Trophoblast cell (in vitro differentiated cells and primary cell): ENCODE measurements at regions not wholly inside any gene's neighbourhood (a gene's known extent, or its start where the extent isn't known, plus 50 kb on each side); places are given as distances from the start of the nearest gene placed in this dataset.

ENCODE experiments used
- DNase-seq, 2 donors: peaks; one replicate each; pipeline ENCODE4 v3.0.0-alpha.2; 2016
- H2AFZ ChIP-seq: 2 replicates; pipeline ENCODE4 v1.6.1; 2013; ENCODE audit warnings: low read length, moderate library complexity, mild to moderate bottlenecking; ENCODE audit not compliant: insufficient read depth, poor library complexity
- H2AK5ac ChIP-seq: 2 replicates; pipeline ENCODE4 v1.6.1; 2013; ENCODE audit warnings: mild to moderate bottlenecking, low read length
- H2BK120ac ChIP-seq: 2 replicates; pipeline ENCODE4 v1.6.1; 2013; ENCODE audit warnings: low read length, mild to moderate bottlenecking, moderate library complexity; ENCODE audit not compliant: insufficient read depth, poor library complexity
- H2BK12ac ChIP-seq: 2 replicates; pipeline ENCODE4 v1.6.1; 2013; ENCODE audit warnings: mild to moderate bottlenecking, low read length, moderate library complexity
- H2BK5ac ChIP-seq: 2 replicates; pipeline ENCODE4 v1.6.1; 2013; ENCODE audit warnings: low read length, low read depth, moderate library complexity, mild to moderate bottlenecking; ENCODE audit not compliant: poor library complexity
- H3K14ac ChIP-seq: 2 replicates; pipeline ENCODE4 v1.6.1; 2013; ENCODE audit warnings: mild to moderate bottlenecking, low read length
- H3K18ac ChIP-seq: 2 replicates; pipeline ENCODE4 v1.6.1; 2013; ENCODE audit warnings: mild to moderate bottlenecking, low read length
- H3K23ac ChIP-seq: 2 replicates; pipeline ENCODE4 v1.6.1; 2013; ENCODE audit warnings: low read length
- H3K27ac ChIP-seq: 2 replicates; pipeline ENCODE4 v1.5.1; 2013; ENCODE audit warnings: low read depth, mild to moderate bottlenecking, inconsistent platforms, low read length, moderate library complexity
- H3K27me3 ChIP-seq: 2 replicates; pipeline ENCODE4 v1.6.1; 2013; ENCODE audit warnings: inconsistent platforms, mild to moderate bottlenecking, low read length, moderate library complexity; ENCODE audit not compliant: insufficient read depth
- H3K36me3 ChIP-seq, 2 experiments: 1 replicate in 1 of 2; 2 replicates in 1 of 2; pipeline ENCODE4 v1.6.1; 2013; ENCODE audit warnings: low read length in 2 of 2, mild to moderate bottlenecking in 2 of 2, moderate library complexity in 1 of 2; ENCODE audit not compliant: insufficient read depth in 2 of 2, control insufficient read depth in 1 of 2
- H3K4ac ChIP-seq: 2 replicates; pipeline ENCODE4 v1.6.1; 2013; ENCODE audit warnings: low read depth, mild to moderate bottlenecking, low read length, moderate library complexity
- H3K4me1 ChIP-seq, 2 experiments: 1 replicate in 1 of 2; 2 replicates in 1 of 2; pipeline ENCODE4 v1.6.1; 2013; ENCODE audit warnings: low read length in 2 of 2, mild to moderate bottlenecking in 2 of 2, moderate library complexity in 1 of 2; ENCODE audit not compliant: insufficient read depth in 2 of 2, control insufficient read depth in 1 of 2
- H3K4me2 ChIP-seq: 2 replicates; pipeline ENCODE4 v1.6.1; 2013; ENCODE audit warnings: inconsistent platforms, mild to moderate bottlenecking, low read length, moderate library complexity
- H3K4me3 ChIP-seq: 2 replicates; pipeline ENCODE4 v1.5.1; 2013; ENCODE audit warnings: mild to moderate bottlenecking, low read depth, low read length, inconsistent platforms
- H3K79me1 ChIP-seq: one replicate; pipeline ENCODE4 v1.6.1; 2013; ENCODE audit warnings: low read length
- H3K79me2 ChIP-seq: 2 replicates; pipeline ENCODE4 v1.6.1; 2013; ENCODE audit warnings: low read length, mild to moderate bottlenecking; ENCODE audit not compliant: control insufficient read depth, insufficient read depth, poor library complexity
- H3K9ac ChIP-seq: 2 replicates; pipeline ENCODE4 v1.6.1; 2013; ENCODE audit warnings: mild to moderate bottlenecking, low read length
- H3K9me3 ChIP-seq: 2 replicates; pipeline ENCODE4 v1.6.1; 2013; ENCODE audit warnings: low read depth, mild to moderate bottlenecking, control low read depth, inconsistent platforms, low read length; ENCODE audit not compliant: insufficient read depth
- H4K12ac ChIP-seq: 2 replicates; pipeline ENCODE4 v1.6.1; 2013; ENCODE audit warnings: low read depth, mild to moderate bottlenecking, low read length, moderate library complexity
- H4K8ac ChIP-seq: 2 replicates; pipeline ENCODE4 v1.6.1; 2013; ENCODE audit warnings: low read depth, mild to moderate bottlenecking, low read length, moderate library complexity
- H4K91ac ChIP-seq: one replicate; pipeline ENCODE4 v1.6.1; 2013; ENCODE audit warnings: low read depth, mild to moderate bottlenecking, low read length, moderate library complexity
- WGBS: extraction: QIAGEN DNeasy Blood & Tissue Kit; methylation state at CpG from one replicate; pipeline ENCODE4 v1.1.7; 2013; ENCODE audit warnings: missing lambda C conversion rate; ENCODE audit not compliant: insufficient read length, insufficient coverage; ENCODE audit errors: extremely low coverage; 5-methylcytosine and 5-hydroxymethylcytosine counted together

DNA sequence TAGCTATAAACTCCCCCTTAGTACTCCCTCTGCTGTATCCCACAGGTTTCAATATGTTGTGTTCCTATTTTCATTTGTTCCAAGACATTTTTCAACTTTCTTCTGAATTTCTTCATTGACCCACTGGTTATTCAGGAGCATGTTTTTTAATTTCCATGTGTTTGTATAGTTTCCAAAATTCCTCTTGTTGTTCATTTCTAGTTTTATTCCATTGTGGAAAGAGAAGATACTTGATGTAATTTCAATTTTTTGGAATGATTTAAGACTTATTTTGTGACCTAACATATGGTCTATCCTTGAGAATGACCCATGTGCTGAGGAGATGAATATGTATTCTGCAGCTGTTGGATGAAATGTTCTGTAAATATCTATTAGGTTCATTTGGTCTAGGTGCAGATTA is 497.2 kb downstream of the BCKDHB start:
- no peak for DNase-seq

DNA sequence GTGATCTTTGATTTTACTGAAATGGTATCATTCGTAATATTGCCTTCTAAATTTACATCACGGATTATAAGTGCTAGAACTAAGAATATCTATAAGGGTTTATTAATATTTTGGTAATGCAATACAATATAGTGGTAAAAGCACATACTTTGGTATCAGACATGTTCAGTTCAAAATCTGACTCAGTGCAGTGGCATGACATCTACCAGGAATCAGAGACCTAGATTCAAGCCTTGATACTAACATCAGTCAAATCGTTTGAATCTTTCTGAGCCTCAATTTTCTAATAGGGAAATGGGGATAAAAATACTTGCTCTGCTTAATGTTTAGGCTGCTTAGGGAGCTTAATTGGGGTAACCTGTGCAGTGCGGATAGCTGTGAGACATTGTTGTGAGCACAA is 488.0 kb downstream of the BCKDHB start:
- H3K23ac ChIP-seq = no peak overlapping the region
- H4K8ac ChIP-seq = no peak overlapping the region
- no peak overlapping the region for H2AK5ac ChIP-seq
- no peak overlapping the region for H3K4me2 ChIP-seq
- peak; percentile 1 to 67 for DNase-seq
- H2BK5ac ChIP-seq = no peak overlapping the region
- no peak overlapping the region for H3K4me3 ChIP-seq
- no peaks in the 10 kb centered on the region for H3K36me3 ChIP-seq
- H2BK12ac ChIP-seq = no peak overlapping the region
- no peak overlapping the region for H4K91ac ChIP-seq
- no peaks in the 10 kb centered on the region for H3K79me2 ChIP-seq
- H2BK120ac ChIP-seq = no peak overlapping the region
- no peak overlapping the region for H3K18ac ChIP-seq
- no peaks in the 10 kb centered on the region for H3K79me1 ChIP-seq
- no peaks in the 10 kb centered on the region for H3K4me1 ChIP-seq
- no peak overlapping the region for H2AFZ ChIP-seq
- WGBS = no CpG with 5 or more reads among the region's 4 CpGs
- no peak overlapping the region for H3K9ac ChIP-seq
- no peak overlapping the region for H3K4ac ChIP-seq
- no peak overlapping the region for H3K14ac ChIP-seq
- H3K27ac ChIP-seq = no peak overlapping the region
- H3K27me3 ChIP-seq = no peaks in the 10 kb centered on the region
- no peak overlapping the region for H4K12ac ChIP-seq
- H3K9me3 ChIP-seq = no peaks in the 10 kb centered on the region

More for the DNA sequence above, 497.2 kb downstream of the BCKDHB start:
- no peak overlapping the region for H3K4me3 ChIP-seq
- H3K4me2 ChIP-seq = no peak overlapping the region
- H3K9ac ChIP-seq = no peak overlapping the region
- no peak overlapping the region for H3K23ac ChIP-seq
- no peaks in the 10 kb centered on the region for H3K27me3 ChIP-seq
- H2BK5ac ChIP-seq = no peak overlapping the region
- H3K18ac ChIP-seq = no peak overlapping the region
- no peak overlapping the region for H4K12ac ChIP-seq
- H2BK12ac ChIP-seq = no peak overlapping the region
- no peak overlapping the region for H4K91ac ChIP-seq
- no peaks in the 10 kb centered on the region for H3K9me3 ChIP-seq
- no peak overlapping the region for H3K14ac ChIP-seq
- no peaks in the 10 kb centered on the region for H3K79me1 ChIP-seq
- H3K27ac ChIP-seq = no peak overlapping the region
- H2AK5ac ChIP-seq = no peak overlapping the region
- peaks cover 0 to 1% of the 10 kb centered on the region in 2 experiments for H3K4me1 ChIP-seq
- H4K8ac ChIP-seq = no peak overlapping the region
- no peaks in the 10 kb centered on the region for H3K36me3 ChIP-seq
- H3K4ac ChIP-seq = no peak overlapping the region
- no peak overlapping the region for H2AFZ ChIP-seq
- no peak overlapping the region for H2BK120ac ChIP-seq
- no peaks in the 10 kb centered on the region for H3K79me2 ChIP-seq

DNA sequence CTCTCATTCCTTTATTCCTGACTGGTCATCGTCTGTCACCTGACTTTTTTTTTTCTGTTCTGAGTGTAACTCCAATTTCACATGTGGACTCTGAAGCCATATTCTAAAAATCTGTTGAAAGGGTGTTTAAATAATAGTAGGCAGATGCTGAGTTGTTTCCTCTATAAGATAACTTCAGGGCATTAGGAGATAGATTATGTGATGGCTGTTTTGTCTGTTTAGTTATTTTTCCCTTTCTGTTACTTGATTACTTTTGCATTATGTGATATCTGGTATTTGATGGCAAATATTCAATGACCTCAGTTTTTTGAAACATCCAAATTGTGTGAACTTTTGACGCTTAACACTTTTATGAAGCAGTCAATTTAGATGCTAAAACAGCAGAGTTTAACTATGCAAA is 486.0 kb downstream of the BCKDHB start:
- Histone ChIP-seq H3K23ac (no peak overlapping the region), H2BK12ac (no peak overlapping the region), H3K79me1 (no peaks in the 10 kb centered on the region), H2AK5ac (no peak overlapping the region), H4K12ac (no peak overlapping the region), H3K4me3 (no peak overlapping the region), H3K18ac (no peak overlapping the region), H3K79me2 (no peaks in the 10 kb centered on the region), H4K8ac (no peak overlapping the region), H3K14ac (no peak overlapping the region), H3K9me3 (no peaks in the 10 kb centered on the region), H4K91ac (no peak overlapping the region), H3K27me3 (no peaks in the 10 kb centered on the region), H2AFZ (no peak overlapping the region), H3K9ac (no peak overlapping the region), H2BK120ac (no peak overlapping the region), H3K4me1 (no peaks in the 10 kb centered on the region), H2BK5ac (no peak overlapping the region), H3K36me3 (no peaks in the 10 kb centered on the region), H3K27ac (no peak overlapping the region), H3K4ac (no peak overlapping the region), H3K4me2 (no peak overlapping the region)
- WGBS = no CpG with 5 or more reads among the region's 2 CpGs
- no peak for DNase-seq

DNA sequence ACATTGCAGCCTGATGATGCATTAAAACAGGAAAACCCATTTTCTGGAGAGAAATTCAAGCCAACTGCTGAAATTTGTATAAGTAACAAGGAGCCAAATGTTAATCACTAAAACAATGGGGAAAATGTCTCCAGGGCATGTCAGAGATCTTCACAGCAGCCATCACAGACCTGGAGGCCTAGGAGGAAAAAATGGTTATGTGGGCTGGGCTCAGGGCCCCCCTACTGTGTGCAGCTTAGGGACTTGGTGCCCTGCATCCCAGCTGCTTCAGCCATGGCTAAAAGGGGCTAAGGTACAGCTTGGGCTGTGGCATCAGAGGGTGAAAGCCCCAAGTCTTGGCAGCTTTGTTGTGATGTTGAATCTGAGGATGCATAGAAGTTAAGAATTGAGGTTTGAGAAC is 479.8 kb downstream of the BCKDHB start:
- H3K27ac ChIP-seq = no peak overlapping the region
- H2AFZ ChIP-seq = no peak overlapping the region
- no peak overlapping the region for H2BK5ac ChIP-seq
- no peaks in the 10 kb centered on the region for H3K27me3 ChIP-seq
- H3K4me3 ChIP-seq = no peak overlapping the region
- no peak overlapping the region for H3K4ac ChIP-seq
- no peak overlapping the region for H3K4me2 ChIP-seq
- no peak overlapping the region for H4K8ac ChIP-seq
- H2AK5ac ChIP-seq = no peak overlapping the region
- no peak overlapping the region for H3K9ac ChIP-seq
- H4K12ac ChIP-seq = no peak overlapping the region
- no peak overlapping the region for H2BK12ac ChIP-seq
- H2BK120ac ChIP-seq = no peak overlapping the region
- no peaks in the 10 kb centered on the region for H3K4me1 ChIP-seq
- no peak overlapping the region for H3K14ac ChIP-seq
- H3K23ac ChIP-seq = no peak overlapping the region
- no peak for DNase-seq
- H4K91ac ChIP-seq = no peak overlapping the region
- H3K79me2 ChIP-seq = no peaks in the 10 kb centered on the region
- no peak overlapping the region for H3K18ac ChIP-seq
- peaks cover 2% of the 10 kb centered on the region for H3K9me3 ChIP-seq
- no peaks in the 10 kb centered on the region for H3K79me1 ChIP-seq
- H3K36me3 ChIP-seq = no peaks in the 10 kb centered on the region
